Testis (tissue), 2 donors: ENCODE measurements at regions not wholly inside any gene's neighbourhood (a gene's known extent, or its start where the extent isn't known, plus 50 kb on each side); places are given as distances from the start of the nearest gene placed in this dataset.

Source experiments
- DNase-seq: peaks from one replicate; pipeline ENCODE4 v3.0.0-alpha.2; 2019
- H3K27ac ChIP-seq, 2 donors: fragments of 200-600 bp; sonication (generic); one replicate each; pipeline ENCODE4 v1.5.1; 2019
- H3K27me3 ChIP-seq: fragments of 200-600 bp; sonication (generic); one replicate; pipeline ENCODE4 v1.5.1; 2019
- H3K36me3 ChIP-seq: fragments of 200-600 bp; sonication (generic); one replicate; pipeline ENCODE4 v1.5.1; 2017; ENCODE audit warnings: low read depth; ENCODE audit errors: missing control alignments
- H3K4me1 ChIP-seq: fragments of 200-600 bp; sonication (generic); one replicate; pipeline ENCODE4 v1.5.1; 2019
- H3K4me3 ChIP-seq, 2 donors: fragments of 200-600 bp; sonication (generic); one replicate each; pipeline ENCODE4 v1.5.1; 2017 to 2019
- H3K9me3 ChIP-seq: fragments of 200-600 bp; sonication (generic); one replicate; pipeline ENCODE4 v1.5.1; 2017
- POLR2A ChIP-seq: fragments of 450-650 bp; IDR thresholded peaks from one replicate; pipeline ENCODE4 v1.6.1; 2017; ENCODE audit warnings: antibody characterized with exemption, mild to moderate bottlenecking, moderate library complexity
- WGBS, 2 donors: methylation state at CpG; one replicate each; pipeline ENCODE4 v1.1.5; 2018; 5-methylcytosine and 5-hydroxymethylcytosine counted together
- intact Hi-C: fragments of 100-400 bp; cut with DNase I; formaldehyde crosslinking; loops from one replicate; pipeline ENCODE4 v1.15.1; 2023; ENCODE audit warnings: low total_unique reads
- TF ChIP-seq, protein P1 (sequence below), 3 experiments: fragments of 450-650 bp in 2 of 3; fragments of 200-600 bp in 1 of 3; sonication (generic) in 1 of 3; IDR thresholded peaks; one replicate each; pipeline ENCODE4 v1.5.1; 2016 to 2019; ENCODE audit warnings: antibody characterized with exemption in 3 of 3, mild to moderate bottlenecking in 2 of 3, moderate library complexity in 1 of 3

DNA sequence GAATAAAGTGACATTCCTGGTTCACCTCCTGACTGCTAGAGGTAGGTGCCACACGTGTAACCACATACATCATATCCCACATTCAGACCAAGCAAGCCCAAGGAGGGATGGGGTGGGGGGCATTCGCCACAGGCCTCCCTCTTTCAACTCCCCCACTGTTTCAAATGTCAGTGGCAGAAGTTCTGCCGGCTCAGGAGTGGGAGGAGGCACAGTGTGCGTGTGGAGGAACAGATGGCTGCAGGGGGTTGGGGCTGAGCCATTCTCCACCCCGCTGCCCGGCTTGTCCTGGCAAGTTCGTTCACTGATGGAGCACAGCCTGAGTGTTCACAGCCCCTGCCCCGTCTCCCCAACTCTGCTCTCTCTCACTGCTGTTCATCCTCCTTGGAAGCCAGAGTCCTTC is 75.4 kb upstream of the TANC1 start:
- TF ChIP-seq, protein P1, sequence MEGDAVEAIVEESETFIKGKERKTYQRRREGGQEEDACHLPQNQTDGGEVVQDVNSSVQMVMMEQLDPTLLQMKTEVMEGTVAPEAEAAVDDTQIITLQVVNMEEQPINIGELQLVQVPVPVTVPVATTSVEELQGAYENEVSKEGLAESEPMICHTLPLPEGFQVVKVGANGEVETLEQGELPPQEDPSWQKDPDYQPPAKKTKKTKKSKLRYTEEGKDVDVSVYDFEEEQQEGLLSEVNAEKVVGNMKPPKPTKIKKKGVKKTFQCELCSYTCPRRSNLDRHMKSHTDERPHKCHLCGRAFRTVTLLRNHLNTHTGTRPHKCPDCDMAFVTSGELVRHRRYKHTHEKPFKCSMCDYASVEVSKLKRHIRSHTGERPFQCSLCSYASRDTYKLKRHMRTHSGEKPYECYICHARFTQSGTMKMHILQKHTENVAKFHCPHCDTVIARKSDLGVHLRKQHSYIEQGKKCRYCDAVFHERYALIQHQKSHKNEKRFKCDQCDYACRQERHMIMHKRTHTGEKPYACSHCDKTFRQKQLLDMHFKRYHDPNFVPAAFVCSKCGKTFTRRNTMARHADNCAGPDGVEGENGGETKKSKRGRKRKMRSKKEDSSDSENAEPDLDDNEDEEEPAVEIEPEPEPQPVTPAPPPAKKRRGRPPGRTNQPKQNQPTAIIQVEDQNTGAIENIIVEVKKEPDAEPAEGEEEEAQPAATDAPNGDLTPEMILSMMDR (IDR thresholded peaks at IDR 0.05) = no peak
- no peak for TF ChIP-seq POLR2A
- intact Hi-C loops = no loop called here
- no peak for DNase-seq

DNA sequence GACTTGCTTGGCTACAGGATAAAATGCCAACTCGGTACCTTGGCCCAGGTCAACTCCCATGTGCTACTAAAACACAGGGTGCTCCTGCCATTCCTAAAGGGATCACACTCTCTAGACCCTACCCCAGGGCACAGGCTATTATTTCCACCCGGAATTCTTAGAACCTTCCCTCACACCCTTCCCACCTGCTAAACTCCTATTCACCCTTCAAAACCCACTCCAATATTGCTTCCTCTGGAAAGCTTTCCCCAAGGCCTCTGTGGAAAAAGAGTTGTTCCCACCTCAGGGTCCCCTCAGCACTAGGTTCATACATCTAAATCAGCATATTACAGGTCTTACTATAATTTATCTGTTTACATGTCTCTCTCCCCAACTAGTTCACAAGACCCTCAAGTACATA is 75.0 kb upstream of the TANC1 start:
- TF ChIP-seq, protein P1 (IDR thresholded peaks at IDR 0.05) = no peak
- no peak for TF ChIP-seq POLR2A
- Histone ChIP-seq H3K27ac (no peak overlapping the region), H3K9me3 (no peaks in the 10 kb centered on the region), H3K36me3 (no peaks in the 10 kb centered on the region), H3K27me3 (no peaks in the 10 kb centered on the region), H3K4me1 (no peaks in the 10 kb centered on the region), H3K4me3 (no peak overlapping the region)
- DNase-seq = no peak
- 83 to 87% methylated on average over 2 of the region's 2 CpGs for WGBS, 2 donors
- intact Hi-C loops = no loop called here

More for the DNA sequence above, 75.4 kb upstream of the TANC1 start:
- no peaks in the 10 kb centered on the region for H3K27me3 ChIP-seq
- no peaks in the 10 kb centered on the region for H3K4me1 ChIP-seq
- WGBS, 2 donors = 38 to 57% methylated on average over 8 of the region's 8 CpGs
- no peaks in the 10 kb centered on the region for H3K9me3 ChIP-seq
- no peak overlapping the region for H3K4me3 ChIP-seq
- no peak overlapping the region for H3K27ac ChIP-seq
- no peaks in the 10 kb centered on the region for H3K36me3 ChIP-seq

DNA sequence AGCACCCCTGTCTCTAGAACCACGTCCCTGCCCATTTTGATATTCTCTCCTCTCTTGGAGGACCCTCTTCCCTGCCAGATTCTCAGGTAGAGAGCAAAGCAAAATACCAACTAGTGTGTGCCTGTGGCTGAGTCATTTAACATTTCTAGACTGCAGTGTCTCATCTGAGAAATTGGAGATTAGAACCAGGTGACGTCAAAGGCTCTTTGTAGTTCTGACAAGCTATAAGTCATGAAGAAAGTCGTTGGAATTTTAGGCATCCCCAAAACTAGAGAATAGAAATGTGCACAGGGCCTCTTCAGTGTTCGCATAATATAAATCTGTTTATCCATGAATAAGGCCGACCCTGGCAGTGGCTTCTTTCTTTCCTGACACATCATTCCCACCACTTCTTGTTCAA is 74.4 kb upstream of the TANC1 start:
- no peaks in the 10 kb centered on the region for H3K9me3 ChIP-seq
- no peaks in the 10 kb centered on the region for H3K27me3 ChIP-seq
- no peak for DNase-seq
- no peaks in the 10 kb centered on the region for H3K4me1 ChIP-seq
- 75 to 76% methylated on average over 5 of the region's 5 CpGs for WGBS, 2 donors
- no peak for TF ChIP-seq POLR2A
- TF ChIP-seq, protein P1 (IDR thresholded peaks at IDR 0.05) = no peak
- H3K4me3 ChIP-seq = no peak overlapping the region
- no peaks in the 10 kb centered on the region for H3K36me3 ChIP-seq
- no peak overlapping the region for H3K27ac ChIP-seq
- intact Hi-C loops = no loop called here

DNA sequence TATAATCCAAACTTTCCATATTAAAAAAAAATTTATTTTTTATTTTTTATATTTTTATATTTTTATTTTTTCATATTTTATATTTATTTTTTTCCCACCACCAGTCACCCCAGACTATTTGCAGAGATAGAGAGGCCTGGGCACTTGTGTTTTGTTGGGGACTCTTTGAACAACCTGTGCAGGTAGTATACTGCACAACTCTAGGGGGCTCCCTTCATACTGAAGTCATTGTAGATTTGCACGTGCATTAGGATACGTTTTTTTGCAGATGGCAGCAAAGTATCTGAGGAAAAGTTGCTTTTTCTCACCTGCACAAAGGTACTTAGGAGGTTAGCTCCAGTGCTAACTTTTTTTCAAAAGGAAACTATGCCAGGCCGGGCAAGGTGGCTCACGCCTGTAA is 73.9 kb upstream of the TANC1 start:
- Histone ChIP-seq H3K4me1 (no peaks in the 10 kb centered on the region), H3K27me3 (no peaks in the 10 kb centered on the region), H3K36me3 (no peaks in the 10 kb centered on the region), H3K9me3 (no peaks in the 10 kb centered on the region), H3K27ac (no peak overlapping the region), H3K4me3 (no peak overlapping the region)
- TF ChIP-seq, protein P1 (IDR thresholded peaks at IDR 0.05) = no peak
- TF ChIP-seq POLR2A = no peak
- intact Hi-C loops = no loop called here
- no peak for DNase-seq
- WGBS, 2 donors = 86 to 87% methylated on average over 4 of the region's 4 CpGs

DNA sequence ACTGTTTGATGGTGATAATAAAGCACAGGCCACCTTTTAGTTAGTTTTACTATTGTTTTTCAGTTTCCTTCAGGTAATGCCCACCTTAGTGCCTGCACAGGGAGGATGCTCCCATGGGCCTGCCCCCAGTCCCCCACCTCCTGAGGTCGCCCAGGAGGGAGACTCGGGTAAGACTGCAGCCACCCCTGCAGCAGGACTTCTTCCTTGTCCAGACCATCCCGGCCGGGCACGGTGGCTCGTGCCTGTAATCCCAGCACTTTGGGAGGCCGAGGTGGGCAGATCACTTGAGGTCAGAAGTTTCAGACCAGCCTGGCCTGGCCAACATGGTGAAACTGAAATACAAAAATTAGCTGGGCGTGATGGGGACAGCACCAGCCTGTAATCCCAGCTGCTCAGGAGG is 68.1 kb upstream of the TANC1 start:
- no peaks in the 10 kb centered on the region for H3K4me1 ChIP-seq
- intact Hi-C loops = loop anchor here (10.0 kb wide), 1 partner anchor 224 kb away; no protein-coding TSS in a partner anchor
- H3K4me3 ChIP-seq = no peak overlapping the region
- no peaks in the 10 kb centered on the region for H3K27me3 ChIP-seq
- no peaks in the 10 kb centered on the region for H3K36me3 ChIP-seq
- TF ChIP-seq POLR2A = no peak
- TF ChIP-seq, protein P1 (IDR thresholded peaks at IDR 0.05) = no peak
- H3K27ac ChIP-seq = no peak overlapping the region
- 88 to 94% methylated on average over 3 to 8 of the region's 8 CpGs for WGBS, 2 donors
- no peak for DNase-seq
- no peaks in the 10 kb centered on the region for H3K9me3 ChIP-seq
